22Rv1 (cell line): ENCODE measurements at regions not wholly inside any gene's neighbourhood (a gene's known extent, or its start where the extent isn't known, plus 50 kb on each side); places are given as distances from the start of the nearest gene placed in this dataset.

Experiments used
- ZFX ChIP-seq: fragments of 450-650 bp; IDR thresholded peaks from 2 replicates; pipeline ENCODE4 v1.6.1; 2017; ENCODE audit warnings: antibody characterized with exemption, borderline replicate concordance
- TF ChIP-seq, protein P1 (sequence below): fragments of 450-650 bp; IDR thresholded peaks from 2 replicates; pipeline ENCODE4 v1.5.1; 2017; ENCODE audit warnings: mild to moderate bottlenecking

DNA sequence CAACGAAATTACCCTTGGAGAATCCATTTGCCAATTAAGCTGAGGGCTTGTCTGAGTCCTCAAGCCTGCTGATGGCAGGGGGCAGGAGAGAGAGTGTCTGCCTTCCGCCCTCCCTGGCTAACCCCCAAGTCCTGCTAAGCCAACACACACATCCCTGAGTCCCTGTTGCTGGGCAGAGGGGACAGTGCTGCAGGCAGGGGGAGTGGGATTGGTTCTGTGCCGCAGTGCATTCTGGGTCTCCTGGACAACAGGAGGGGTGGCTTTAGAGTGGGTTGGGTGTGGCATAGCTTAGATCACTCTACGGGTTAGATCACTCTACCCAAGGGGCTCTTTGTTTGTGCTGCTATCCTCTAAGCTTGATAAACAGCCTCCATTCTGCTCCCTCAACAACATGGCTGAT, 427.7 kb downstream of the CDK5RAP2 start:
- TF ChIP-seq, protein P1, sequence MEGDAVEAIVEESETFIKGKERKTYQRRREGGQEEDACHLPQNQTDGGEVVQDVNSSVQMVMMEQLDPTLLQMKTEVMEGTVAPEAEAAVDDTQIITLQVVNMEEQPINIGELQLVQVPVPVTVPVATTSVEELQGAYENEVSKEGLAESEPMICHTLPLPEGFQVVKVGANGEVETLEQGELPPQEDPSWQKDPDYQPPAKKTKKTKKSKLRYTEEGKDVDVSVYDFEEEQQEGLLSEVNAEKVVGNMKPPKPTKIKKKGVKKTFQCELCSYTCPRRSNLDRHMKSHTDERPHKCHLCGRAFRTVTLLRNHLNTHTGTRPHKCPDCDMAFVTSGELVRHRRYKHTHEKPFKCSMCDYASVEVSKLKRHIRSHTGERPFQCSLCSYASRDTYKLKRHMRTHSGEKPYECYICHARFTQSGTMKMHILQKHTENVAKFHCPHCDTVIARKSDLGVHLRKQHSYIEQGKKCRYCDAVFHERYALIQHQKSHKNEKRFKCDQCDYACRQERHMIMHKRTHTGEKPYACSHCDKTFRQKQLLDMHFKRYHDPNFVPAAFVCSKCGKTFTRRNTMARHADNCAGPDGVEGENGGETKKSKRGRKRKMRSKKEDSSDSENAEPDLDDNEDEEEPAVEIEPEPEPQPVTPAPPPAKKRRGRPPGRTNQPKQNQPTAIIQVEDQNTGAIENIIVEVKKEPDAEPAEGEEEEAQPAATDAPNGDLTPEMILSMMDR: no peak
- TF ChIP-seq ZFX: no peak
